HepG2 (cell line): ENCODE measurements at regions not wholly inside any gene's neighbourhood (a gene's known extent, or its start where the extent isn't known, plus 50 kb on each side); places are given as distances from the start of the nearest gene placed in this dataset.

Source experiments
- DBP ChIP-seq: sonication (generic); formaldehyde crosslinking; IDR thresholded peaks from 2 replicates; pipeline ENCODE4 v1.4.0; 2020; ENCODE audit warnings: missing genetic modification reagents; ENCODE audit errors: not compliant biosample characterization
- DNMT3B ChIP-seq: conservative IDR thresholded peaks from 2 replicates; pipeline ENCODE4 v1.6.1; 2016; ENCODE audit warnings: missing biosample characterization, control low read depth
- ETV6 ChIP-seq: sonication (generic); formaldehyde crosslinking; conservative IDR thresholded peaks from 2 replicates; pipeline ENCODE4 v1.4.0; 2020; ENCODE audit warnings: missing genetic modification reagents
- EZH2 ChIP-seq: conservative IDR thresholded peaks from 2 replicates; pipeline ENCODE4 v1.6.1; 2012; ENCODE audit warnings: mild to moderate bottlenecking, low read depth, low read length, moderate library complexity
- HNRNPUL1 ChIP-seq: fragments of 200-400 bp; formaldehyde crosslinking; IDR thresholded peaks from 2 replicates; pipeline ENCODE4 v1.6.1; 2017; ENCODE audit warnings: low read depth, mild to moderate bottlenecking, low read length, moderate library complexity
- JUNB ChIP-seq: sonication (generic); formaldehyde crosslinking; IDR thresholded peaks from 2 replicates; pipeline ENCODE4 v1.8.0; 2022; ENCODE audit warnings: missing genetic modification reagents, mild to moderate bottlenecking, borderline replicate concordance
- JUND ChIP-seq: sonication (generic); formaldehyde crosslinking; IDR thresholded peaks from 2 replicates; pipeline ENCODE4 v1.8.0; 2022; ENCODE audit warnings: mild to moderate bottlenecking, missing genetic modification reagents
- MLXIP ChIP-seq: sonication (generic); formaldehyde crosslinking; IDR thresholded peaks from 2 replicates; pipeline ENCODE4 v1.9.0; 2021; ENCODE audit warnings: missing genetic modification reagents, borderline replicate concordance
- NFE2L1 ChIP-seq: sonication (generic); formaldehyde crosslinking; IDR thresholded peaks from 2 replicates; pipeline ENCODE4 v1.4.0; 2020; ENCODE audit warnings: missing genetic modification reagents, mild to moderate bottlenecking, borderline replicate concordance
- SOX13 ChIP-seq, 3 experiments: fragments of 450-650 bp in 1 of 3; sonication (generic) in 1 of 3; formaldehyde crosslinking in 1 of 3; IDR thresholded peaks in 2 of 3; conservative IDR thresholded peaks in 1 of 3; 2 replicates each; pipeline versions ENCODE4 v1.5.0 to v1.6.1; 2016 to 2020; ENCODE audit warnings: antibody characterized with exemption in 1 of 3, mild to moderate bottlenecking in 1 of 3, missing compliant biosample characterization in 1 of 3, missing genetic modification reagents in 1 of 3, moderate library complexity in 1 of 3
- TBL1XR1 ChIP-seq: fragments of 150-350 bp; IDR thresholded peaks from 2 replicates; pipeline ENCODE4 v1.6.1; 2014; ENCODE audit warnings: borderline replicate concordance, low read length; ENCODE audit not compliant: partially characterized antibody
- TEAD3 ChIP-seq: optimal IDR thresholded peaks from 2 replicates; pipeline ENCODE3; 2016; ENCODE audit warnings: borderline replicate concordance
- ZBTB34 ChIP-seq: sonication (generic); formaldehyde crosslinking; IDR thresholded peaks from 2 replicates; pipeline ENCODE4 v1.8.0; 2022; ENCODE audit warnings: mild to moderate bottlenecking, missing genetic modification reagents
- ZFP91 ChIP-seq: sonication (generic); formaldehyde crosslinking; IDR thresholded peaks from 2 replicates; pipeline ENCODE4 v1.9.0; 2022; ENCODE audit warnings: missing genetic modification reagents, mild to moderate bottlenecking, borderline replicate concordance
- ZNF10 ChIP-seq: sonication (generic); formaldehyde crosslinking; IDR thresholded peaks from 2 replicates; pipeline ENCODE4 v1.4.0; 2020; ENCODE audit warnings: mild to moderate bottlenecking, low read depth, missing genetic modification reagents, borderline replicate concordance
- ZNF710 ChIP-seq: sonication (generic); formaldehyde crosslinking; IDR thresholded peaks from 2 replicates; pipeline ENCODE4 v1.5.0; 2020; ENCODE audit warnings: mild to moderate bottlenecking, missing genetic modification reagents, borderline replicate concordance
- ZNF713 ChIP-seq: sonication (generic); formaldehyde crosslinking; IDR thresholded peaks from 2 replicates; pipeline ENCODE4 v1.4.0; 2020; ENCODE audit warnings: mild to moderate bottlenecking, missing genetic modification reagents
- ZNF776 ChIP-seq: sonication (generic); formaldehyde crosslinking; IDR thresholded peaks from 2 replicates; pipeline ENCODE4 v1.4.0; 2020; ENCODE audit warnings: mild to moderate bottlenecking, missing genetic modification reagents
- ZNF784 ChIP-seq: sonication (generic); formaldehyde crosslinking; IDR thresholded peaks from 2 replicates; pipeline ENCODE4 v1.5.1; 2020; ENCODE audit warnings: missing genetic modification reagents, mild to moderate bottlenecking, borderline replicate concordance
- ZSCAN9 ChIP-seq: IDR thresholded peaks from 2 replicates; pipeline ENCODE4 v1.6.1; 2016; ENCODE audit warnings: borderline replicate concordance

- TF ChIP-seq ZNF784 (CRISPR knock-in tag) (no peak), ZBTB34 (CRISPR knock-in tag) (no peak), ZFP91 (CRISPR knock-in tag) (no peak), SOX13 (IDR thresholded peaks at IDR 0.05) (no peak), SOX13 (CRISPR knock-in tag; conservative IDR thresholded peaks at IDR 0.05 in 1 of 2, IDR thresholded peaks at IDR 0.05 in 1 of 2) (peak in 1 of 2 experiments; percentile 69; a peak in 2 of 4 replicates), EZH2 (no peak), JUNB (CRISPR knock-in tag) (no peak), NFE2L1 (CRISPR knock-in tag) (no peak), ETV6 (CRISPR knock-in tag) (no peak), ZSCAN9 (CRISPR knock-in tag) (no peak), DBP (CRISPR knock-in tag) (no peak), ZNF10 (no peak), TEAD3 (CRISPR knock-in tag) (peak; percentile 12), JUND (CRISPR knock-in tag) (no peak), TBL1XR1 (peak; percentile 10), HNRNPUL1 (no peak), ZNF713 (no peak), DNMT3B (no peak), ZNF776 (CRISPR knock-in tag) (no peak), ZNF710 (CRISPR knock-in tag) (no peak), MLXIP (CRISPR knock-in tag) (no peak)
These were observed 227.3 kb upstream of the TANK start (continued) for GRCh38 chr2:160932960-160933359.
